GM12892 (cell line): ENCODE measurements at regions not wholly inside any gene's neighbourhood (a gene's known extent, or its start where the extent isn't known, plus 50 kb on each side); places are given as distances from the start of the nearest gene placed in this dataset.

ENCODE experiments used
- DNase-seq: peaks from one replicate; pipeline ENCODE4 v3.0.0; 2011; ENCODE audit not compliant: insufficient read length
- FAIRE-seq: peaks from 2 replicates; lab custom pipeline; 2011; peaks lifted over from hg19 to GRCh38; lab: Jason Lieb, UNC
- POLR2A ChIP-seq: IDR thresholded peaks from 2 replicates; pipeline ENCODE4 v1.6.1; 2011; ENCODE audit warnings: low read depth, low read length, control low read depth
- POLR2AphosphoS5 ChIP-seq: IDR thresholded peaks from 2 replicates; pipeline ENCODE4 v1.6.1; 2011; ENCODE audit warnings: low read depth, low read length, control low read depth
- TAF1 ChIP-seq: IDR thresholded peaks from 2 replicates; pipeline ENCODE4 v1.6.1; 2011; ENCODE audit warnings: low read depth, mild to moderate bottlenecking, control low read depth, low read length, borderline replicate concordance

- FAIRE-seq, result no peak
- no peak for DNase-seq
- TF ChIP-seq POLR2A, result no peak
- TF ChIP-seq POLR2AphosphoS5, result no peak
- no peak for TF ChIP-seq TAF1
Measured at GRCh38 chr6:94487371-94487770, 1068.0 kb upstream of the EPHA7 start.

DNA sequence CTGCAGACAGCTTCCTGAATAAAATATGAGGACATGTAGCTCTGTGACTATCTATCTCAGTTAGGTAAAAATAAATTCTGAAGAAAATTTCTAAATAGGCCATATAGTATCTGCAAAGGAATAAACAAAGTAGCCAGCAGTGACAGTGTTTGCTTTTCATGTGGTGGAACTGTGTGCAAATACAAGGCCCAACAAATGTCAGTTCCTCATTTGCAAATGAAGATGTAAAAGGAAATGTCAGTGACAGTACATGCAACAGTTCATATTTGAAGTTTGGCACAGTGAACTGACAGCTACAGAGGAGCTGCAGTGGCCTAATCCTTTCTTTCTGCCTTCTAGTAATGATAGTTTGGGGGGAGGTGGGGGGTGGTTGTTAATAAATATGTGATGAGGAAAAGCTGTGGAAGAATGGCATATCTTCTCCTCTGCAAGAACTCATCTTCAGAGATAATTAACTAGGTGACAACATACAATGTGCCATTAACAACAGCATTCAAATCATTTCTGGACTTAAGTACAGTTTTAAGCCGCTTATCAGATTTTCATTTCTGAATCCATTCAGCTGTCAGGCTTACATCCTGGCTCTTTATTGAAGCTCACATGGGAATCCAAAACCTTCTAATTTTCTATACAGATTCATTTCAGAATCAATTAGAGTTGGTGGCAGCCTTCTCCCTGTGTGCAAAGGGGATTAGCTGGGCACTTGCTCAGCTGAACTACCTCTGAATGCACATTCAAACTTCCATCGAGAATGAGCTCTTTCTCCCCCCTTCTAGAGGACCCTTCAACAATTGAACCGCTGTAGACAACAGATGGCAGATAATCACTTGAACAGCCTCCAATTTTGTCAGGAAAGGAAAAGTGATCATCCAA is 1059.0 kb upstream of the EPHA7 start:
- DNase-seq, result no peak
- TF ChIP-seq TAF1 (no peak), POLR2AphosphoS5 (no peak), POLR2A (no peak)
- no peak for FAIRE-seq

- no peak for DNase-seq
- TF ChIP-seq POLR2A (no peak), POLR2AphosphoS5 (no peak), TAF1 (no peak)
- no peak for FAIRE-seq
Measured at GRCh38 chr6:94468830-94469229, 1049.5 kb upstream of the EPHA7 start.

- TF ChIP-seq POLR2A (no peak), TAF1 (no peak), POLR2AphosphoS5 (no peak)
- DNase-seq (no peak), FAIRE-seq (no peak)
Measured at GRCh38 chr6:94464018-94464510, 1044.7 kb upstream of the EPHA7 start.

DNA sequence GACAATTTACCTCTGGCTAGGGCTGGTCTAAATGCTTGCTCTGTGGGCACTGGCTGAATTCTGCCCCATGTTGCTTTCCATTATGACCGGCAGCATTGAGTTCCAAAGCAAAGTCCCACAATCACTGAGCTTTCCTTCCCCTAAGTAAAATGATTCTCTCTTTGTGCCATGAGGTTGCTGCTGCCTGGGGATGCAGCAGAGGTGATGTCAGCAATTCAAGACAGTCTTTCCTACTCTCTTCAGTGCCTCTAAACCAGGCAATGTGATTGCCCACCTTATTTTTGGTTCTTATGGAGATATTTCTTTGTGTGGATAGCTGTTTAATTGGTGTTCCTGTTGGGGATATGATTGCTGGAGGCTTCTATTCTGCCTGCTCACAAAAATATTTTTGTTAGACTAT is 1043.9 kb upstream of the EPHA7 start:
- TF ChIP-seq TAF1 (no peak), POLR2AphosphoS5 (no peak), POLR2A (no peak)
- DNase-seq (no peak), FAIRE-seq (no peak)

DNA sequence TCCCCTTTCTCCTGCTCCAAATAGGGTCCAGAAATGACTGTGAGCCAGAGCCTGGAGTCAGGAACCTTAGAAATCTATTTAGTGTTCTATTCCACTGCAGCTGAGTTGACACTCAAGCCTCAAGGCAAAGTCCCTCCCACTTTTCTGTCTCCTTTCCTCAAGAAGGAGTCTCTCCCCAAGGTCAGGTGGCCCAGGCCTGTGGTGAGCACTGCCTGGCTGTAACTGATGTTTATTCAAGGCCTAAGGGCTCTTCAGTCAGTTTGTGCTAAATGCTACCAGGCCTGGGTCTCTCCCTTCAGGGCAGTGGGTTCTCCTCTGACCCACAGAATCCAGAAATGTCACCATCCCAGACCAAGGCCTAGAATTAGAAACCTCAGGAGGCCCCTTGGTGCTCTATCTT is 1042.9 kb upstream of the EPHA7 start:
- TF ChIP-seq TAF1 (no peak), POLR2AphosphoS5 (no peak), POLR2A (no peak)
- FAIRE-seq (no peak), DNase-seq (no peak)

DNA sequence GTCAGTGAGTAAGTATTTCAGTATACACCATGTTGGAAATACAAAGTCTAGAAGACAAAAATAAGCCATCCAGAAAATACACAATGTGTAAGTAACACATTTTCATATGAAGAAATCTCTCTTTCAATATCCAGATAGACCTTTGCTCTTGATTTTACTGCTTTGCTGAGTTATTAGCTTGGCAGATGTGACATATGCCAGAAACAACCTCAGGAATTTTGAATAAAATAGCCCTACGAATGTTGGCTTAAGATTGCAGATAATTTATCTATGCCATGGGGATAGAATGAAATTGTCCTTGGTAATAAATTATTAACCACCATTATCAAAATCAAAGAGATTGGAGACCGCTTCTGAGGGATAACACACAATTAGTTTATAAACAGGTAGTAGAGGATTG is 1036.9 kb upstream of the EPHA7 start:
- FAIRE-seq (no peak), DNase-seq (no peak)
- TF ChIP-seq POLR2AphosphoS5 (no peak), POLR2A (no peak), TAF1 (no peak)

DNA sequence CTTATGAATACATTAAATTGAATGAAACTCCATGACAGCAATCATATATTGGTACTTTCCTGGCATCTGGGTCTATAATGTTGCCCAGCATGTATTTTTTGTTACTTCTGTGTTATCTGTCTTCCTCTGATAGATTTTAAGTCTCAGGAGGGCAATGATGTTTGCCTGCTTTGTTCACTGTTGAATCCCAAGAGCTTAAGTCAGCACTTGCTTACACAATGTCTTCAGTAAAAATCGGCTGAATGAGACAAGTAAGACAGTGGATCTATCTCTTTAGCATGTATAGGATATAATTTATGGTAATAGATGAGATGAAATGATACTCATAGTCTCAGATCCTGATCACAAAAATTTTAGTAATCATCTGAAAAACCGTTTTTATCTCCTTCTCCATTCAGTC is 1034.9 kb upstream of the EPHA7 start:
- TF ChIP-seq POLR2AphosphoS5 (no peak), POLR2A (no peak), TAF1 (no peak)
- no peak for DNase-seq
- no peak for FAIRE-seq

GRCh38 chr6:94446120-94446519 is 1026.8 kb upstream of the EPHA7 start:
- FAIRE-seq, result no peak

DNA sequence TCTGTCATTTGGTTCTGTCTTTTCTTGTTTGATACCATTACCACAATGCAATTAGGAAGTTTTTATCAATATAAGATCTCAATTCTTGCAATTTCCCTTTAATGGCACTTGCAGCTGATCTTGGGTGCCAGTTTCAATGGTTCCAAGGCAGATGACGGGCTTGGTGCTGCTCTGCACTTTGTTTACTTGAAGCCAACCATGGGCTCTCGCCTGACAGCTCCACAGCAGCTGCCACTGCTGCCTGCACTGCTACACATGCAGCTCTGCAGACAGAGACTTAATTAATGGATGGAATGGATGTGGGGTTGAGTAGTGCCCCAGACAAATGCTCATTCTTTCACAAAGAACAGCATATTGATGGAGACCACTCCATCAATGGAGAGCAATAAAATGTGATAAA is 1024.3 kb upstream of the EPHA7 start:
- FAIRE-seq (no peak), DNase-seq (no peak)
- TF ChIP-seq TAF1 (no peak), POLR2AphosphoS5 (no peak), POLR2A (no peak)

More at GRCh38 chr6:94446120-94446519, 1026.8 kb upstream of the EPHA7 start:
- TF ChIP-seq POLR2AphosphoS5 (no peak), TAF1 (no peak), POLR2A (no peak)
- no peak for DNase-seq

DNA sequence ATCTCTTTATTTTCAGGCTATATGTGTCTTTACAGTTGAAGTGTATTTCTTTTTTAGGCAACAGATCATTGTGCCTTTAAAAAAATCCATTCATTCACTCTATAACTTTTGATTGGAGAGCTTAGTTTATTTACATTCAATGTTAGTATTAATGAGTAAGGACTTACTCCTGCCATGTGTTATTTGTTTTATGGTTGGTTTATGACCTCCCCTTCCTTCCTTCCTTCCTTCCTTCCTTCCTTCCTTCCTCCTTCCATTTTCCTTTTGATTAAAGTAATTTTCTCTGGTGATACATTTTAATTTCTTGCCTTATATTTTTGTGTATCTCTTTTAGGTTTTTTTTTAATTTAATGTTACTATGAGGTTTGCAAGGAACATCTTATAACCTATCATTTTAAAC is 1005.3 kb upstream of the EPHA7 start:
- DNase-seq (no peak), FAIRE-seq (no peak)
- TF ChIP-seq TAF1, result no peak
- TF ChIP-seq POLR2A, result no peak
- no peak for TF ChIP-seq POLR2AphosphoS5

DNA sequence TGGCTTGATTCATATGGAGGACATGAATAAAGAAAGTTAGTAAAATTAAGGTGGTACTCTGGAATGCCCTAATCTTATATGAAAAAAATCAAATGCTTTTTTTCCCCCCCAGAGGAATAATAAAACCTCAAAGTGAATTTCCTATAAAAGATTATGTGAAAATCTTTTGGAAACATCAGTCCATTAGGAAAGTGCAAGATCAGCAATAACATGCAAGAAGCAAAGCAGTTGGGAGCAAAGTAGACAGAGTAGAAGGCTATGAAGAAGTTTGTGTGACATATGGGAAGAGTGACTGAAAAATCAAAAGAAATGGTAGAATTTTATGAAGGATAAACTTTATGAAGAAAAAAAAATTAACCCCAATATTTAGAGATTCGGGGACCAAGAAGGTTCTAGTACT is 998.0 kb upstream of the EPHA7 start:
- TF ChIP-seq POLR2AphosphoS5 (no peak), TAF1 (no peak), POLR2A (no peak)
- FAIRE-seq, result no peak
- DNase-seq, result no peak
